HEK293 (cell line): ENCODE measurements at regions not wholly inside any gene's neighbourhood (a gene's known extent, or its start where the extent isn't known, plus 50 kb on each side); places are given as distances from the start of the nearest gene placed in this dataset.

Experiments
- CTCF ChIA-PET: fragments of 350-600 bp; formaldehyde crosslinking; extraction: SDS; loops from one replicate; lab custom pipeline; 2021; ENCODE audit warnings: antibody characterized with exemption; lab: Yijun Ruan, JAX
- POLR2A ChIA-PET: fragments of 300-600 bp; formaldehyde crosslinking; extraction: SDS; loops from one replicate; lab custom pipeline; 2020; ENCODE audit warnings: antibody characterized with exemption, inconsistent platforms; lab: Yijun Ruan, JAX
- H3K27ac ChIP-seq: fragments of 200-500 bp; sonication (Bioruptor generic); 2 replicates; pipeline ENCODE4 v1.5.1; 2014; ENCODE audit warnings: low read depth, low read length, control low read depth, inconsistent platforms; ENCODE audit errors: extremely low read depth
- H3K36me3 ChIP-seq, 2 experiments: fragments of 200-500 bp in 1 of 2; sonication (Bioruptor generic) in 1 of 2; 1 replicate in 1 of 2; 2 replicates in 1 of 2; pipeline ENCODE4 v1.5.1; 2014 to 2017; ENCODE audit warnings: inconsistent platforms in 2 of 2, low read length in 2 of 2; ENCODE audit not compliant: control insufficient read depth in 2 of 2, insufficient read depth in 1 of 2
- H3K4me1 ChIP-seq: fragments of 200-500 bp; sonication (Bioruptor generic); 2 replicates; pipeline ENCODE4 v1.5.1; 2014; ENCODE audit warnings: mild to moderate bottlenecking, low read length, inconsistent platforms; ENCODE audit not compliant: control insufficient read depth, insufficient read depth
- H3K4me3 ChIP-seq: 2 replicates; pipeline ENCODE4 v1.5.1; 2011; ENCODE audit warnings: low read depth, mild to moderate bottlenecking, control low read depth, low read length, moderate library complexity
- H3K9me3 ChIP-seq: fragments of 200-500 bp; sonication (Bioruptor generic); 2 replicates; pipeline ENCODE4 v1.5.1; 2014; ENCODE audit warnings: low read depth, low read length, inconsistent platforms; ENCODE audit not compliant: control insufficient read depth, insufficient read depth
- KLF1 ChIP-seq: fragments of 450-650 bp; formaldehyde crosslinking; IDR thresholded peaks from 2 replicates; pipeline ENCODE4 v1.5.1; 2016; ENCODE audit warnings: missing biosample characterization, missing genetic modification characterization
- PRDM10 ChIP-seq: fragments of 450-650 bp; formaldehyde crosslinking; IDR thresholded peaks from 2 replicates; pipeline ENCODE4 v1.5.1; 2016; ENCODE audit warnings: missing biosample characterization, missing genetic modification characterization
- SETDB1 ChIP-seq: IDR thresholded peaks from one replicate; pipeline ENCODE4 v1.6.1; 2017; ENCODE audit warnings: mild to moderate bottlenecking, low read length, moderate library complexity, mixed read lengths; ENCODE audit not compliant: insufficient read length
- ZFP3 ChIP-seq: fragments of 450-650 bp; formaldehyde crosslinking; IDR thresholded peaks from 2 replicates; pipeline ENCODE4 v1.5.1; 2016; ENCODE audit warnings: low read depth, missing biosample characterization, missing genetic modification characterization
- ZFP69B ChIP-seq: fragments of 450-650 bp; formaldehyde crosslinking; IDR thresholded peaks from 2 replicates; pipeline ENCODE4 v1.5.1; 2016; ENCODE audit warnings: missing biosample characterization, missing genetic modification characterization
- ZNF16 ChIP-seq: fragments of 450-650 bp; formaldehyde crosslinking; IDR thresholded peaks from 2 replicates; pipeline ENCODE4 v1.5.1; 2016; ENCODE audit warnings: low read depth, missing biosample characterization, missing genetic modification characterization
- ZNF211 ChIP-seq: fragments of 450-650 bp; formaldehyde crosslinking; IDR thresholded peaks from 2 replicates; pipeline ENCODE4 v1.5.1; 2016; ENCODE audit warnings: low read depth, missing biosample characterization, missing genetic modification characterization
- ZNF280D ChIP-seq: fragments of 450-650 bp; formaldehyde crosslinking; IDR thresholded peaks from 2 replicates; pipeline ENCODE4 v1.5.1; 2016; ENCODE audit warnings: missing biosample characterization, missing genetic modification characterization
- ZNF391 ChIP-seq: fragments of 450-650 bp; formaldehyde crosslinking; IDR thresholded peaks from 2 replicates; pipeline ENCODE4 v1.5.1; 2016; ENCODE audit warnings: low read depth, missing biosample characterization, missing genetic modification characterization, borderline replicate concordance
- ZNF48 ChIP-seq: fragments of 450-650 bp; formaldehyde crosslinking; IDR thresholded peaks from 2 replicates; pipeline ENCODE4 v1.5.1; 2016; ENCODE audit warnings: missing biosample characterization, missing genetic modification characterization
- ZNF558 ChIP-seq: fragments of 450-650 bp; formaldehyde crosslinking; IDR thresholded peaks from 2 replicates; pipeline ENCODE4 v1.5.1; 2016; ENCODE audit warnings: missing biosample characterization, missing genetic modification characterization
- ZNF560 ChIP-seq: fragments of 450-650 bp; formaldehyde crosslinking; IDR thresholded peaks from 2 replicates; pipeline ENCODE4 v1.5.1; 2017; ENCODE audit warnings: missing biosample characterization, missing genetic modification characterization, borderline replicate concordance
- ZNF561 ChIP-seq: fragments of 450-650 bp; IDR thresholded peaks from 2 replicates; pipeline ENCODE4 v1.5.1; 2018; ENCODE audit warnings: missing biosample characterization, missing genetic modification characterization, borderline replicate concordance
- ZNF624 ChIP-seq: fragments of 450-650 bp; formaldehyde crosslinking; IDR thresholded peaks from 2 replicates; pipeline ENCODE4 v1.5.1; 2017; ENCODE audit warnings: missing biosample characterization, missing genetic modification characterization
- ZNF768 ChIP-seq: fragments of 450-650 bp; formaldehyde crosslinking; IDR thresholded peaks from 2 replicates; pipeline ENCODE4 v1.5.1; 2018; ENCODE audit warnings: missing biosample characterization, mild to moderate bottlenecking, missing genetic modification characterization
- ZSCAN23 ChIP-seq: fragments of 450-650 bp; formaldehyde crosslinking; IDR thresholded peaks from 2 replicates; pipeline ENCODE4 v1.5.1; 2016; ENCODE audit warnings: missing biosample characterization, missing genetic modification characterization
- ZSCAN4 ChIP-seq: fragments of 450-650 bp; formaldehyde crosslinking; IDR thresholded peaks from 2 replicates; pipeline ENCODE4 v1.5.1; 2017; ENCODE audit warnings: missing biosample characterization, missing genetic modification characterization
- TF ChIP-seq, protein P1 (sequence below): fragments of 450-650 bp; formaldehyde crosslinking; IDR thresholded peaks from 2 replicates; pipeline ENCODE4 v1.5.1; 2016; ENCODE audit warnings: missing biosample characterization, missing genetic modification characterization
- TF ChIP-seq, protein P2 (sequence below): fragments of 450-650 bp; formaldehyde crosslinking; IDR thresholded peaks from 2 replicates; pipeline ENCODE4 v1.5.1; 2016; ENCODE audit warnings: missing biosample characterization, missing genetic modification characterization
- TF ChIP-seq, protein P3 (sequence below): fragments of 450-650 bp; formaldehyde crosslinking; IDR thresholded peaks from 2 replicates; pipeline ENCODE4 v1.5.0; 2017; ENCODE audit warnings: missing biosample characterization, missing genetic modification characterization, borderline replicate concordance

DNA sequence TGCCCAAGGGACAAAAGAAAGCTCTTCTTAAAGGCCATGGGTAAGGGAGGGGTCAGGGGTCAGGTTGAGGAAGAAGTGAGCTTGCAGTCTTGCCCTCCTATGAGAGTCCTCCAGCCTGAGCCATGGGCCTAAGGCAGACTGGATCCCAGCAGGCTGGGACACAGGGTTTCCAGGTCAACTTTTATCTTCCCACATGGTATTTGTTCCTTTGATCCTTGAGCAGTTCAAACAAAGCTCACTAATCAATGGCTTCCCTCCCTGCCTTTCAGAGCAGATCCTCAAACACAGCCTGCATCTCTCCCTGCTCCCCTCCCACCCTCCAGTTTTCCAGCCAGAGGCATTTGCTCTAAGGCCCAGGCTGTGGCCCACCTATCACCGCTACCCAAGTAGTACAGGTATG, 589.3 kb downstream of the INSC start (continued):
- TF ChIP-seq, protein P1, sequence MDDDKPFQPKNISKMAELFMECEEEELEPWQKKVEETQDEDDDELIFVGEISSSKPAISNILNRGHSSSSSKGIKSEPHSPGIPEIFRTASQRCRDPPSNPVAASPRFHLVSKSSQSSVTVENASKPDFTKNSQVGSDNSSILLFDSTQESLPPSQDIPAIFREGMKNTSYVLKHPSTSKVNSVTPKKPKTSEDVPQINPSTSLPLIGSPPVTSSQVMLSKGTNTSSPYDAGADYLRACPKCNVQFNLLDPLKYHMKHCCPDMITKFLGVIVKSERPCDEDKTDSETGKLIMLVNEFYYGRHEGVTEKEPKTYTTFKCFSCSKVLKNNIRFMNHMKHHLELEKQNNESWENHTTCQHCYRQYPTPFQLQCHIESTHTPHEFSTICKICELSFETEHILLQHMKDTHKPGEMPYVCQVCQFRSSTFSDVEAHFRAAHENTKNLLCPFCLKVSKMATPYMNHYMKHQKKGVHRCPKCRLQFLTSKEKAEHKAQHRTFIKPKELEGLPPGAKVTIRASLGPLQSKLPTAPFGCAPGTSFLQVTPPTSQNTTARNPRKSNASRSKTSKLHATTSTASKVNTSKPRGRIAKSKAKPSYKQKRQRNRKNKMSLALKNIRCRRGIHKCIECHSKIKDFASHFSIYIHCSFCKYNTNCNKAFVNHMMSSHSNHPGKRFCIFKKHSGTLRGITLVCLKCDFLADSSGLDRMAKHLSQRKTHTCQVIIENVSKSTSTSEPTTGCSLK (tag by site-specific recombination), result no peak
- TF ChIP-seq ZNF624 (tag by site-specific recombination), result no peak
- TF ChIP-seq ZNF16 (tag by site-specific recombination), result no peak
- TF ChIP-seq ZNF560 (tag by site-specific recombination), result no peak
- TF ChIP-seq SETDB1, result no peak
- TF ChIP-seq ZSCAN4 (tag by site-specific recombination), result no peak
- TF ChIP-seq, all 188 proteins: peak for 0

DNA sequence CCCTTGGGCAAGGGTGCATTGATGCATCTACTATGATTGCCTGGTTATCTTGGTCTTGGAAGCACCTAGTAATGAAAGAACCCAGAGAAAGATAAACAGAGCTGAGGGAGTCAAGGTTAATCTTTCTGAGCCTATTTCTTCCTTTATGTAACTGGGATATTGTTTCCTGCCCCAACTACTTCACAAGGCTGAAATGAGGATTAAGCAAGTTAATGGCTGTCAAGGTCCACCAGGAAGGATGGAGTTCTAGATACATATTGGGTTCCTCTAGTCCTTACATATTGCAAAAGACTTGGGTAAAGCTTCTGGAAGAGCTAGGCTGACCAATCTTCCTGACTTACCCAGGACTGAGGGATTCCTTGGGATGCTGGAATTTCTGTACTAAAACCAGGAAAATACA, 589.8 kb downstream of the INSC start:
- ChIA-PET CTCF (interaction anchor here (0.6 kb wide), 1 partner anchor 52 kb away, joined by 5 read pairs; no protein-coding TSS in a partner anchor), POLR2A (no interaction called here)
- TF ChIP-seq ZFP69B (no peak), ZFP3 (tag by site-specific recombination) (no peak), ZNF280D (no peak), ZSCAN23 (tag by site-specific recombination) (no peak), PRDM10 (no peak), ZNF561 (no peak), SETDB1 (no peak), ZNF211 (tag by site-specific recombination) (no peak), ZNF558 (tag by site-specific recombination) (no peak), KLF1 (tag by site-specific recombination) (no peak), ZNF48 (tag by site-specific recombination) (no peak), ZNF768 (tag by site-specific recombination) (no peak), ZNF391 (tag by site-specific recombination) (no peak)
- TF ChIP-seq, protein P2, sequence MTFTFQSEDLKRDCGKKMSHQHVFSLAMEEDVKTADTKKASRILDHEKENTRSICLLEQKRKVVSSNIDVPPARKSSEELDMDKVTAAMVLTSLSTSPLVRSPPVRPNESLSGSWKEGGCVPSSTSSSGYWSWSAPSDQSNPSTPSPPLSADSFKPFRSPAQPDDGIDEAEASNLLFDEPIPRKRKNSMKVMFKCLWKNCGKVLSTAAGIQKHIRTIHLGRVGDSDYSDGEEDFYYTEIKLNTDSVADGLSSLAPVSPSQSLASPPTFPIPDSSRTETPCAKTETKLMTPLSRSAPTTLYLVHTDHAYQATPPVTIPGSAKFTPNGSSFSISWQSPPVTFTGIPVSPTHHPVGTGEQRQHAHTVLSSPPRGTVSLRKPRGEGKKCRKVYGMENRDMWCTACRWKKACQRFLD (tag by site-specific recombination), result no peak
- TF ChIP-seq, protein P3, sequence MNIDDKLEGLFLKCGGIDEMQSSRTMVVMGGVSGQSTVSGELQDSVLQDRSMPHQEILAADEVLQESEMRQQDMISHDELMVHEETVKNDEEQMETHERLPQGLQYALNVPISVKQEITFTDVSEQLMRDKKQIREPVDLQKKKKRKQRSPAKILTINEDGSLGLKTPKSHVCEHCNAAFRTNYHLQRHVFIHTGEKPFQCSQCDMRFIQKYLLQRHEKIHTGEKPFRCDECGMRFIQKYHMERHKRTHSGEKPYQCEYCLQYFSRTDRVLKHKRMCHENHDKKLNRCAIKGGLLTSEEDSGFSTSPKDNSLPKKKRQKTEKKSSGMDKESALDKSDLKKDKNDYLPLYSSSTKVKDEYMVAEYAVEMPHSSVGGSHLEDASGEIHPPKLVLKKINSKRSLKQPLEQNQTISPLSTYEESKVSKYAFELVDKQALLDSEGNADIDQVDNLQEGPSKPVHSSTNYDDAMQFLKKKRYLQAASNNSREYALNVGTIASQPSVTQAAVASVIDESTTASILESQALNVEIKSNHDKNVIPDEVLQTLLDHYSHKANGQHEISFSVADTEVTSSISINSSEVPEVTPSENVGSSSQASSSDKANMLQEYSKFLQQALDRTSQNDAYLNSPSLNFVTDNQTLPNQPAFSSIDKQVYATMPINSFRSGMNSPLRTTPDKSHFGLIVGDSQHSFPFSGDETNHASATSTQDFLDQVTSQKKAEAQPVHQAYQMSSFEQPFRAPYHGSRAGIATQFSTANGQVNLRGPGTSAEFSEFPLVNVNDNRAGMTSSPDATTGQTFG (tag by site-specific recombination), result no peak
- Histone ChIP-seq H3K4me1 (no peaks in the 10 kb centered on the region), H3K4me3 (no peak overlapping the region), H3K36me3 (no peaks in the 10 kb centered on the region), H3K9me3 (no peaks in the 10 kb centered on the region), H3K27ac (no peak overlapping the region)
